IPS-18c (cell line): ENCODE measurements at regions not wholly inside any gene's neighbourhood (a gene's known extent, or its start where the extent isn't known, plus 50 kb on each side); places are given as distances from the start of the nearest gene placed in this dataset.

Experiments
- H3K4me3 ChIP-seq: 2 replicates; pipeline ENCODE4 v1.7.0; 2013; ENCODE audit warnings: low read depth, mild to moderate bottlenecking, low read length, moderate library complexity; ENCODE audit not compliant: insufficient read depth
- H3K9me3 ChIP-seq: one replicate; pipeline ENCODE4 v1.6.1; 2013; ENCODE audit warnings: mild to moderate bottlenecking, low read length, moderate library complexity; ENCODE audit not compliant: control insufficient read depth, insufficient read depth

GRCh38 chr6:41404182-41404845, 68.9 kb downstream of the NCR2 start:
- Histone ChIP-seq H3K4me3 (no peak overlapping the region; the same call in 1 of the 2 replicates), H3K9me3 (no peaks in the 10 kb centered on the region)

GRCh38 chr6:41405941-41406727, 70.7 kb downstream of the NCR2 start:
- no peaks in the 10 kb centered on the region for H3K9me3 ChIP-seq
- H3K4me3 ChIP-seq: peak overlapping the region; percentile 43

- no peaks in the 10 kb centered on the region for H3K9me3 ChIP-seq
- peak overlapping the region; percentile 43 for H3K4me3 ChIP-seq
These were observed 71.5 kb downstream of the NCR2 start for GRCh38 chr6:41406728-41407489.

- peak overlapping the region; percentile 31; the same call in 1 of the 2 replicates for H3K4me3 ChIP-seq
- no peaks in the 10 kb centered on the region for H3K9me3 ChIP-seq
These were observed 73.2 kb downstream of the NCR2 start for GRCh38 chr6:41408576-41408975.

DNA sequence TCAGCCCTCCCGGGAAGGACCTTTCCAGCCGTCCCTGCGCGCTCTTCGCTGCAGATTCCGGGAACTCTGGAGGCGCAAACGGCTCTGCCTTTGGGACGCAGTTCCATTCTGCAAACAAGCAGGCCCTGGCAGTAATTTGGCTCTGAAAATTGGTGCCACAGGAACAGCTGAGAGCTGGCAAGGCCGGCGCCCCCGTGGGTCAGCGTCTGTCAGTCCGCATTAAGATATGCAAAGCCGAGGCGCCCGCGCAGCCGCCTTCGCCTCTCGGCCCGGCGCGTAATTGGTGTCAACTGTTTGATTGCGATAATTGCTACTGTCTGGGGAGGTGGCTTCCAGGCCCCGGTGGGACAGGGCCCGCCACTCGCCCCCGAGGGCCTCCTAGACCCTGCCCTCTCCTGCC, 73.6 kb downstream of the NCR2 start:
- peak overlapping the region; percentile 31; the same call in 1 of the 2 replicates for H3K4me3 ChIP-seq
- no peaks in the 10 kb centered on the region for H3K9me3 ChIP-seq

DNA sequence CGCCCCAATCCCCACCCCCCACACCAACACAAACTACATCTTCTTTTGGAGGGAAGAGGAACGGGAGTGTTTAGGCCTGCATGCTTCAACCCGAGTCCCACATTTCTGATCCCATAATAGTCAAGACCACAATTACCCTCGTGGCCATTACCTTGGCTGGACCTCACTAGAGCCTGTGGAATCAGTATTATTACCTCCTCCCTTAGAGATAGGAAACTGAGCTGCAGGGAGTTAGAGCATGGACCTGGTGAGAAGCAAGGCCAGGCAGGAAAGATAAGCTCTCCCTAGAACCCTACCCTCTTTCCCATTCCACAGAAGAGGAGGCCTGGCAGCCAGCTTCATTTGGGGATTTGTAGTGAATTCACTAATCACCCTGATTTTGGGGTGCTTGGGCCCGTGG, 74.1 kb downstream of the NCR2 start:
- Histone ChIP-seq H3K4me3 (no peak overlapping the region), H3K9me3 (no peaks in the 10 kb centered on the region)

DNA sequence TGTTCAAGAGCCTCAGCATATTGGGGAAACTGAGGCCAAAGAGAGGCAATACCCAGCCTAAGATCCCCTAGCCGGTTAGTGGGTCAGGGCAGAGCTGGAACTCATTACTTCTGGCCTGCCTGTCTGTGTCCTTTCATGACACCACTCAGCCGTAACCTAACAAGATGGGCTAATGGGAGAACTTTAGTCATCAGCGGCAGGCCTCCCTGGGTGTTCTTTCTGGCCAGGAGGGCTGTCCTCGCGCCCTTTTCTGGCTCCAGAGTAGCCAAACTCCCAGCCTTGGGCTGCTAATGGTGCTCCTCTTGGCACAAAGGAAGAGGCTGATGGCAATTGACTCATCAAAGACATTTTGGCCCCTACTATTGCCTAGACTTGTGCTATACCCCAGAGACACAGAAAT, 76.6 kb downstream of the NCR2 start:
- Histone ChIP-seq H3K9me3 (no peaks in the 10 kb centered on the region), H3K4me3 (no peak overlapping the region)

DNA sequence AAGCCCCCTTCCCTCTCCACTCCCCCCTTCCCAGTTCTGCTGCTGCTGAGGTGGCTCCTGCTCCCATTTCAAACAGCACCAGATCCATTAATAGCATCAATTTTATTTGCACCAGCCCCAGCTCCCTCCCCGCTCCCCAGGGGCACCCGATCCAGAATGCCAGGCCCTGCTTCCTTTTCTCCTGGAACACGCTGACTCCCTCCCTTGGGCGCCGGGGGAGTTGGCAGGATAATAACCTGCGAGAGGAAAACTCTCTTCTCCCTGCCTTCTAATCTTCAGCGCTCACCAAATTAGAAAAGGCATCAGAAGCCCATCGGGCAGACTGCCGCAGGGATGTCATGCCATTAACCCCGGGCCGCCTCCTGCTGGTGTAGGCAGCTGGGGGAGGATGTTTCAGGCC, 77.8 kb downstream of the NCR2 start:
- no peaks in the 10 kb centered on the region for H3K9me3 ChIP-seq
- no peak overlapping the region for H3K4me3 ChIP-seq

DNA sequence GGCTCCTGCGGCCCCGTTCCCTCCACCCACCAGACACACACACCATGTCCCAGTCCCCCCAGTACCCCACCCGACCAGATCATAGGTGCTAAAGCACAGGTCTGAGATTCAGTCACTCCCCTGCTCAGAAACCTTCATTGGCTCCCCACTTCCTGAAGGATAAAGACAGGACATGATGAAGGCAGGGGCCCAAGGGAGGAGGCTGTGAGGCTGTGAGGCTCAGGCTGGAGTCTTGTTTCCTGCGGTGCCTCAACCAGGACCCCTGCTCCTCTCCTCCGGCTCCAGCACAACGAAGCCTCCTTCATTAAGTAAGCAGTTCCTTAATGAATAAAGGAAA, 81.1 kb downstream of the NCR2 start:
- no peak overlapping the region for H3K4me3 ChIP-seq
- H3K9me3 ChIP-seq: no peaks in the 10 kb centered on the region

DNA sequence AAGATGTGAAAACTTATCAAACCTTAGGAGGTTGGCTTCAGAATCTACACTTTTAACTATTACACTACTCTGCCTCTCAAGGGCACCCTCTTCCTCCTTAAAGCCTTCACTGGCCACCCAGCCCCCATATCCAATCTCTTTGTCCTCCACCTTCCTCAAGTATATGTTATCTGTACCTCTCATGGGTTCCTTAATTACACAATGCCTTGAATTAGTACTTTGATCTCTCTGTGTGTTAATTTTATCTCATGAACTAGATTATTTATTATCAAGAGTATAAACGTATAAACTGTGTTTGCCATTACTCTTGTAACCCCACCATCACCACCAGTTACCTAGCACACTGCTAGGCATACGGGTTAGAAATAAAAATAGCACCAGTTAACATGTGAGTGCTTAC, 83.3 kb downstream of the NCR2 start:
- H3K4me3 ChIP-seq: no peak overlapping the region
- no peaks in the 10 kb centered on the region for H3K9me3 ChIP-seq

- Histone ChIP-seq H3K4me3 (no peak overlapping the region), H3K9me3 (no peaks in the 10 kb centered on the region)
These were observed 84.0 kb downstream of the NCR2 start for GRCh38 chr6:41419385-41419784.

GRCh38 chr6:41420186-41420585, 84.8 kb downstream of the NCR2 start:
- H3K9me3 ChIP-seq: no peaks in the 10 kb centered on the region
- no peak overlapping the region; the same call in 1 of the 2 replicates for H3K4me3 ChIP-seq

DNA sequence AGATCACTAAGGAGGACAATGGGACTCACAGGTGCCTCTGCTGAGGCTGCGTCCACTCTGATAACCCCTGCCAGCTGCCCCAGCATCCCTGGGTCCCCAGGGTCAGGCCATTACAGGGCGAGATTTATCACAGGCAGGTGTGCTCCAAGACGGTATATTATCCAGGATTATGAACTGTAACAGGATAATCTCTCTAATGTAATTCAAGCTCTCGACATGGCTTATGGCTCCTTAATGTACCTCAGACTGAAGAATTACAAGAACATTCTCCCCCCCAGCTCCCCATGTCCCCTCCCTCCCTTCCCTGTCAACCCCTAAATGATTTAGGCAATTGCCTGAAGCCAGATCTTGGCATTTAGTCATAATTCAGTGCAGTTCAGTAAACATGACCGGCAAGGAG, 86.8 kb downstream of the NCR2 start:
- H3K4me3 ChIP-seq: no peak overlapping the region
- H3K9me3 ChIP-seq: no peaks in the 10 kb centered on the region

DNA sequence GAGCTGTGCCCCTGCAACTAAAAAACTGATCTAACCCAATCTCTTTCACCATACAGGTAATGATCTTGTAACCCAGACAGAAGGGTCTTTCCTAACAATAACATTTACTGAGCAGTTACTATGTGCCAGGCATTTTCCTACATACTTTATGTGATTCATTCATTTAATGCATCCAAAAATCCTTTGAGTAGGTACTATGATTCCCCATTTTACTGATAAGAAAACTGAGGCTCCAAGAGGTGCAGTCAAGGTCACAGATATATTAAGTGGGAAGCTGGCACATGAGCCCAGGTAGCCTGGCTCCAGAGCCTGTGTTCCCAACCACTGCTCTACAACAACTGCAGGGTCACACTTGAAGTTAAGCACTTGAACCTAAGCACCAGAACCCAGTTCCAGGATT, 87.6 kb downstream of the NCR2 start:
- Histone ChIP-seq H3K4me3 (no peak overlapping the region), H3K9me3 (no peaks in the 10 kb centered on the region)

DNA sequence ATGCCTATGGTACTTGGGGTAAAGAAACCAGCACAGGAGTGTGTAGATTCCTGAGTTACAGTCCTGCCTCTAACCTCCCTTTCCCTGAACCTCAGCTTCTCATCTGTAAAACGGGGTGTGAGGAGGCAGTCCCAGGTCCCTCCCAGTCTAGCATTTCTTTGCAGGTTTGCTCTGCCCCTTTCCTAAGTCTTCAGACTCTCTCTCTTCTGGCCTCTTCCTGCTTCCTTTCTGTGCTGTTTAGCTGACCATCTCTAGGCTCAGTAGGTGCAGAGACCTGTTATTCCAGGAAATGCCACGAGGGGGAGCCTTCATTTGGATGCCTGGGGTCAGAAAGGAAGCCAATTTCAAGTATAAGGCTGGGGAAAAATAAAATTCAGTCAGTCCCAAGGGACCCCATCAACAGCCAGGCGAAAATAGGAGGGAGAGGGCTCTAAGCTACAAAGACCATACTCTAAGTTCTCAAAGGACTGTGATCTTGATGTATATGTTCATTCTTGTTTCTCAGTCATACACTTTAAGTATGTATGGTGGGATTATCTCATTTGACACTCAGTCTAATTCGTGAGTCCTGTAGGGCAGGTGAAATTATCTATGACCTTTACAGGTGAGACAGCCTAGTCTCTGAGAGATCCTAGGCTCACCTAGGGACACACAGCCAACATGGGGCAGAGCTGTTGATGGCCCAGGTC, 89.1 kb downstream of the NCR2 start:
- Histone ChIP-seq H3K4me3 (no peak overlapping the region), H3K9me3 (no peaks in the 10 kb centered on the region)

- no peaks in the 10 kb centered on the region for H3K9me3 ChIP-seq
- no peak overlapping the region for H3K4me3 ChIP-seq
These were observed 90.1 kb downstream of the NCR2 start for GRCh38 chr6:41425511-41425910.

- Histone ChIP-seq H3K4me3 (peak overlapping the region; percentile 57; the same call in 1 of the 2 replicates), H3K9me3 (no peaks in the 10 kb centered on the region)
These were observed 91.0 kb downstream of the NCR2 start for GRCh38 chr6:41426438-41426851.
